Pancreas (tissue), 10 donors: ENCODE measurements at regions not wholly inside any gene's neighbourhood (a gene's known extent, or its start where the extent isn't known, plus 50 kb on each side); places are given as distances from the start of the nearest gene placed in this dataset.

Experiments used
- ATAC-seq, 4 donors: fragments of 200-7000 bp; cut with Tn5 transposase; one replicate each; pipeline versions ENCODE4 v1.8.0 to v1.9.1; 2020; ENCODE audit warnings: mild to moderate bottlenecking in 4 of 4, moderate library complexity in 4 of 4
- DNase-seq, 6 donors: peaks; one replicate each; pipeline ENCODE4 v3.0.0-alpha.2; 2020
- FAIRE-seq: peaks from 2 replicates; lab custom pipeline; 2012; peaks lifted over from hg19 to GRCh38; lab: Jason Lieb, UNC
- H3K27ac ChIP-seq, 4 donors: fragments of 200-600 bp; sonication (generic); 1 replicate in 3 of 4; 2 replicates in 1 of 4; pipeline versions ENCODE4 v1.5.0 to v1.8.0; 2020
- H3K27me3 ChIP-seq, 4 donors: fragments of 200-600 bp; one replicate each; pipeline ENCODE4 v1.8.0; 2021
- H3K36me3 ChIP-seq, 3 donors: fragments of 200-600 bp; sonication (generic) in 1 of 3; one replicate each; pipeline versions ENCODE4 v1.5.0 to v1.8.0; 2020 to 2021
- H3K4me1 ChIP-seq, 3 donors: fragments of 200-600 bp; one replicate each; pipeline ENCODE4 v1.8.0; 2021
- H3K4me3 ChIP-seq, 4 donors: fragments of 200-600 bp; sonication (generic) in 2 of 4; one replicate each; pipeline versions ENCODE4 v1.5.0 to v1.8.0; 2020 to 2021
- H3K9me3 ChIP-seq, 4 donors: fragments of 200-600 bp; one replicate each; pipeline ENCODE4 v1.8.0; 2021
- CTCF ChIP-seq, 4 donors: fragments of 200-600 bp; sonication (generic) in 3 of 4; IDR thresholded peaks; one replicate each; pipeline versions ENCODE4 v1.5.0 to v1.8.0; 2021; ENCODE audit warnings: antibody characterized with exemption in 4 of 4
- WGBS, 2 donors: extraction: QIAGEN DNeasy Blood & Tissue Kit; methylation state at CpG; one replicate each; pipeline ENCODE4 v1.1.7; 2013; 5-methylcytosine and 5-hydroxymethylcytosine counted together
- intact Hi-C, 3 donors: fragments of 100-400 bp; cut with DNase I; formaldehyde crosslinking; loops; one replicate each; pipeline versions ENCODE4 v1.11.1 to v1.14.2; 2022
- donor health status: healthy with polysubstance abuse.
- donor health status: DM: no; HTN: no; CAD: no; lungs with moderate emphysema.
- donor health status: DM: no; HTN: no; CAD: no.
- donor health status: control.
- donor health status: control.
- donor health status: Bipolar disorder and iron deficiency.
- donor health status: DM: yes; HTN: yes; CAD: no.
- donor health status: DM: no; HTN: no; CAD: no.
- donor health status: DM: no; HTN: no; CAD: no.
- donor health status: DM: yes; HTN: yes; CAD: no.

- intact Hi-C loops, result no loop called here
- no peak for ATAC-seq
- H3K9me3 ChIP-seq, result no peaks in the 10 kb centered on the region
- DNase-seq, result no peak
- no peaks in the 10 kb centered on the region for H3K27me3 ChIP-seq
- H3K36me3 ChIP-seq, result no peaks in the 10 kb centered on the region
- no peak for TF ChIP-seq CTCF (IDR thresholded peaks at IDR 0.05)
- no peak overlapping the region for H3K27ac ChIP-seq
- no peak overlapping the region for H3K4me3 ChIP-seq
- WGBS, 2 donors, result 51 to 81% methylated on average over 6 of the region's 6 CpGs
- no peaks in the 10 kb centered on the region for H3K4me1 ChIP-seq
- FAIRE-seq, result no peak
Measured at GRCh38 chr7:125878988-125879387, 949.4 kb upstream of the POT1 start.

GRCh38 chr7:125878235-125878956 is 948.8 kb upstream of the POT1 start:
- no peak for DNase-seq
- intact Hi-C loops, result no loop called here
- H3K36me3 ChIP-seq, result no peaks in the 10 kb centered on the region
- no peaks in the 10 kb centered on the region for H3K4me1 ChIP-seq
- TF ChIP-seq CTCF (IDR thresholded peaks at IDR 0.05), result no peak
- H3K27ac ChIP-seq, result no peak overlapping the region
- H3K9me3 ChIP-seq, result no peaks in the 10 kb centered on the region
- no peaks in the 10 kb centered on the region for H3K27me3 ChIP-seq
- 56 to 67% methylated on average over 2 of the region's 2 CpGs for WGBS, 2 donors
- FAIRE-seq, result no peak
- no peak overlapping the region for H3K4me3 ChIP-seq
- ATAC-seq, result no peak

- no peak for TF ChIP-seq CTCF (IDR thresholded peaks at IDR 0.05)
- Histone ChIP-seq H3K27ac (no peak overlapping the region), H3K27me3 (no peaks in the 10 kb centered on the region), H3K36me3 (no peaks in the 10 kb centered on the region), H3K9me3 (no peaks in the 10 kb centered on the region), H3K4me1 (no peaks in the 10 kb centered on the region), H3K4me3 (no peak overlapping the region)
- 62 to 71% methylated on average over 2 of the region's 2 CpGs for WGBS, 2 donors
- DNase-seq (no peak), FAIRE-seq (no peak), ATAC-seq (no peak)
- intact Hi-C loops, result no loop called here
Measured at GRCh38 chr7:125877246-125877645, 947.6 kb upstream of the POT1 start.

DNA sequence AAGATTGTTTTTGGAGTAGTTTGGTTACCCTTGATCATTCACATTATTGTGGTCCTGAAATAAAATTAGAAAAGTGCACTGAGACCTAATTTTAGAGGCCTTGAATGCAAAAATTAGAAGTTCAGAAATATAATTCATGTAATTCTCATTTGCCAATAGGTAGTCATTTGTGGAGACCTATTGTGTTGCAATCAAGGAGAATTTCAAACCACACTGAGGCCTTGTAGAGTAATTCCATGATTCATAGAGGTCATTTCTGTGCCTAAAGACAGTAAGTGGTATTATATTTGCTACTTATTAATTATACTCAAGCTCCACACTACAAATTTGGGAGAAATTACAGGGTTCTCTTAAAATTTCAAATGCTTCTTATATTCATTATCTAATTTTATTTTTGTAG is 946.8 kb upstream of the POT1 start:
- intact Hi-C loops, result no loop called here
- H3K9me3 ChIP-seq, result no peaks in the 10 kb centered on the region
- no peak for TF ChIP-seq CTCF (IDR thresholded peaks at IDR 0.05)
- ATAC-seq (no peak), FAIRE-seq (no peak), DNase-seq (no peak)
- no peaks in the 10 kb centered on the region for H3K27me3 ChIP-seq
- H3K4me3 ChIP-seq, result no peak overlapping the region
- H3K4me1 ChIP-seq, result no peaks in the 10 kb centered on the region
- no peak overlapping the region for H3K27ac ChIP-seq
- no peaks in the 10 kb centered on the region for H3K36me3 ChIP-seq

DNA sequence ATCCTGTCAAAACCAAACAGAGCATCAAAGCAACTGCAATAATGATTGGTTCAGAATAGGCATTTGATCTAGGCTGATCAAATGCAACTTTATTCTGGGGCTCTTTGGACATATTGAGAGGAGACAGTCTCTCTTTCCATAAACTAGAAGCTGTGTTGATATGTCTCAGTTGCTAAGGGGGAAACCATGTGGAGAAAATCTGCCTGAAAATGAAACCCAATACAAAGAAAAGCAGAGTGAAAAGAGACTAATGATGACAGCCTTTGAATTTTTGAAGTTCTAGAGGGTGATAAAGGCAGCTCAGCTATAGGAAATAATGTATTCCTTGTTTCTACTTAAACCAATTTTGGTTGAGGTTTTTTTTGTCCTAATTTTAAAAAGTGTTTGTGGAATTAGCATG is 941.8 kb upstream of the POT1 start:
- intact Hi-C loops, result no loop called here
- Histone ChIP-seq H3K4me1 (no peaks in the 10 kb centered on the region), H3K27me3 (no peaks in the 10 kb centered on the region), H3K27ac (no peak overlapping the region), H3K9me3 (no peaks in the 10 kb centered on the region), H3K36me3 (no peaks in the 10 kb centered on the region), H3K4me3 (no peak overlapping the region)
- ATAC-seq (no peak), DNase-seq (no peak), FAIRE-seq (no peak)
- TF ChIP-seq CTCF (IDR thresholded peaks at IDR 0.05), result no peak
